Body of pancreas (tissue), 4 donors: ENCODE measurements at regions not wholly inside any gene's neighbourhood (a gene's known extent, or its start where the extent isn't known, plus 50 kb on each side); places are given as distances from the start of the nearest gene placed in this dataset.

ENCODE experiments used
- POLR2A ChIP-seq, 3 donors: fragments of 450-650 bp; IDR thresholded peaks; one replicate each; pipeline ENCODE4 v1.6.1; 2016; ENCODE audit warnings: antibody characterized with exemption in 3 of 3, mild to moderate bottlenecking in 2 of 3
- TF ChIP-seq, protein P1 (sequence below), 7 experiments: fragments of 450-650 bp in 4 of 7; fragments of 200-600 bp in 3 of 7; sonication (generic) in 3 of 7; IDR thresholded peaks; one replicate each; pipeline ENCODE4 v1.5.1; 2016 to 2019; ENCODE audit warnings: antibody characterized with exemption in 7 of 7

DNA sequence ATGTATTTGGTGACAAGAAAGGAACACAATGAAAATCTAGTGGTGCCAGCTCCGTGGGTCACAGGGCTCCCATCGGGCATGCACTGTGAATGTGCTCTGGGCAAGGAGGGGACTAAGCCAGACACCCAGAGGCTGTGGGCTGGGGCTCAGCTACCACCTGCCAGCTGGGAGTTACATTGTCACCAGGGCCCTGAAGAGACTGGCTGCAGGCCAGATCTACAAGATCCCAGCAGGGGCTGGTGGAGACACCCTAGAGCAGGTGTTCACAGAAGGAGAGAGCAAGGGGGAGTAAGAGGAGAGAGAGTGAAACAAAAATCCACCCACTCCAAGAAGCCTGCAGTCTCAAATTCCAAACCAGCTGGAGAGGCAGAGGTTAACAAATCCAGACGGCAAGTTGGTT, 116.6 kb upstream of the ADCY1 start:
- TF ChIP-seq, protein P1, sequence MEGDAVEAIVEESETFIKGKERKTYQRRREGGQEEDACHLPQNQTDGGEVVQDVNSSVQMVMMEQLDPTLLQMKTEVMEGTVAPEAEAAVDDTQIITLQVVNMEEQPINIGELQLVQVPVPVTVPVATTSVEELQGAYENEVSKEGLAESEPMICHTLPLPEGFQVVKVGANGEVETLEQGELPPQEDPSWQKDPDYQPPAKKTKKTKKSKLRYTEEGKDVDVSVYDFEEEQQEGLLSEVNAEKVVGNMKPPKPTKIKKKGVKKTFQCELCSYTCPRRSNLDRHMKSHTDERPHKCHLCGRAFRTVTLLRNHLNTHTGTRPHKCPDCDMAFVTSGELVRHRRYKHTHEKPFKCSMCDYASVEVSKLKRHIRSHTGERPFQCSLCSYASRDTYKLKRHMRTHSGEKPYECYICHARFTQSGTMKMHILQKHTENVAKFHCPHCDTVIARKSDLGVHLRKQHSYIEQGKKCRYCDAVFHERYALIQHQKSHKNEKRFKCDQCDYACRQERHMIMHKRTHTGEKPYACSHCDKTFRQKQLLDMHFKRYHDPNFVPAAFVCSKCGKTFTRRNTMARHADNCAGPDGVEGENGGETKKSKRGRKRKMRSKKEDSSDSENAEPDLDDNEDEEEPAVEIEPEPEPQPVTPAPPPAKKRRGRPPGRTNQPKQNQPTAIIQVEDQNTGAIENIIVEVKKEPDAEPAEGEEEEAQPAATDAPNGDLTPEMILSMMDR (IDR thresholded peaks at IDR 0.05) = no peak
- no peak for TF ChIP-seq POLR2A (IDR thresholded peaks at IDR 0.05)
